HG03354 (cell line): ENCODE measurements at regions not wholly inside any gene's neighbourhood (a gene's known extent, or its start where the extent isn't known, plus 50 kb on each side); places are given as distances from the start of the nearest gene placed in this dataset.

Source experiments
- ATAC-seq: cut with Tn5 transposase; IDR thresholded peaks from one replicate; pipeline ENCODE4 v1.9.1; 2021; ENCODE audit warnings: mild to moderate bottlenecking; ENCODE audit not compliant: unreplicated experiment, poor library complexity, severe bottlenecking

DNA sequence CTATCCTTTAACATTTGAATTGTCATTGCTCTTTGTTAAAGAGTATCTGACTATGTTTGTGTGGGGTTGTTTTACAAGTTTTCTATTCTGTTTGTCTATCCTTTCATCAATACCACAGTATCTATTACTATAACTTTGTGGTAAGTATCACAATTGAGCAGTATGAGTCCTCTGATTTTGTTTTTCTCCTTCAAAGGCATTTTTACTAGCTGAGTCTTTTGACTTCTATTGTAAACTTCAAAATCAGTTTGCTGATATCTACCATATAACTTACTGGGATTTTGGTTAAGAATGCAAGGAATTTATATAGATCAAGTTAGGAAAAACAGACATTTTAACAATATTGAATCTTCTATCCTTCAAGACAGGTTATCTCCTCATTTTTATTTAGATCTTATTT is 789.8 kb upstream of the PTPRD start:
- ATAC-seq: no peak

DNA sequence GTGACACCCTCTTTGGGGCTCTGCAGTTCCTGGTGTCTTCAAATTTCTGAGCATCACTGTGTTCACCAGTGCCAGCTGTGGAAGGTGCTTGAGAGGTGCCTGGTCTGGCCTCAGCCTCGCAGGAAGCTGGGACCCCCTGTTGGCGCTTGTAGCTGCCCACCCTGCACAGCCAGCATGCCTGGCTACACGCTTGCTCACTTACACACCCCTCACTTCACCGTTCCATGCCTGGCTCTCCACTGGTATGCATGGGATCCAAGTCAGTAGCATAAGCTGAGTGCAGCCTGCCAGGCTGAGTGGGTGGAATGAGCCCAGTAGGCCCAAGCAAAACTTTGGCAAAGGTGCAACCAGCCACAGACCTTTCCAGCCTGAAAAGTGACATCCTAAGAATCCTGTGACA is 801.4 kb upstream of the PTPRD start:
- no peak for ATAC-seq

DNA sequence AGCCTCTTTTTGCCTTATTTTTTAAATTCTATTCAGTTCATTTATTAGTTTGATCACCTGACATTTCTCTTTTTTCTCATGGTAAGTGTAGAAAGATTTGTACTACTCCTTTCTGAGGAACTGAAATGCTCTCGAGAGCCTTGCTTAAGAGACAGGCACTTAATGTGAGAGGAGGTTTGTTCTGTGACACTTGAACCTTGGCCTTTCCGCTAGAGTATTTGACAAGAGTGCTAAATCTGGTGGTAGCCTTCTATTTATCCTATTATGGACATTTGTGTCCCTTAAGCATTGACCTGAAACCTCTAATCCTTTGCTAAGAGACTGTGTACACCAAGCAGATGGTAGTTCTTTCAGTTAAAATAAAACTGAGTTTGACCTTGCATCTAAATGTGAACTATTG is 805.0 kb upstream of the PTPRD start:
- no peak for ATAC-seq

DNA sequence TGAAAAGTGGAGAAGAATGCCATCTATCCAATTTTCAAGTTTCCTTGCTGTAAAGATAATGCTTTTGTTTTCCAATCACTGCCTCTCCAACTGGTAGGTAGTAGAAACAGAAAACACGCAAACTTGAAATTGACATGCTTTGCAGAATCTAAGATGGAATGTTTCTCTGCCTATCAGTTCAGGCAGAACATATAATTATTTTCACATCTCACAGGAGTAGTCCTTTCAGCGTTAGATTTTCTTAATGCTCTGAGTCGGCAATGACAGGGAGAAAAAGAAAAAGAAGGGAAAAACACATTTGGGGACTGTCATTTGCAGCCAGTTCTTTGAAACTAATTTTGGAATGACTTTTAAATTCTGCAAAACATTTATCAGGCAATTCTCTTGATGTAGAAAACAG is 818.7 kb upstream of the PTPRD start:
- ATAC-seq: no peak

DNA sequence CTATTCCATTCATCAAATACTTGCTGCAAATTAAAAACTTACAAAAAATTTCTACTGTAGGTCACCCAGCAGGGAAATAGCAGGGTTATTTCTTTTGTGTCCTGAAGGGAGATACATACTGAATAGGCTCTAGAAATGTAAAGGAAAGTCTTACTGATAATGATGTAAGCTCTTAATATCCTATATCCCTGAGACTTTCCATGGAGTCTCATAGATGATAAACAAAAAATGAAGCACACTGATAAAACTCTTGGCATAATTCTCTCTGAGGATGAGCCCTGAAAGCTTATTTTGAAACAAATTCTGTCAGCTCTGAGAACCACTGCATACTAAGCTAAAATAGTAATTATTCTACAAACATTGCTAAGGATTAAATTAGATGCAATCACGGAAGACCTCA is 819.6 kb upstream of the PTPRD start:
- no peak for ATAC-seq

DNA sequence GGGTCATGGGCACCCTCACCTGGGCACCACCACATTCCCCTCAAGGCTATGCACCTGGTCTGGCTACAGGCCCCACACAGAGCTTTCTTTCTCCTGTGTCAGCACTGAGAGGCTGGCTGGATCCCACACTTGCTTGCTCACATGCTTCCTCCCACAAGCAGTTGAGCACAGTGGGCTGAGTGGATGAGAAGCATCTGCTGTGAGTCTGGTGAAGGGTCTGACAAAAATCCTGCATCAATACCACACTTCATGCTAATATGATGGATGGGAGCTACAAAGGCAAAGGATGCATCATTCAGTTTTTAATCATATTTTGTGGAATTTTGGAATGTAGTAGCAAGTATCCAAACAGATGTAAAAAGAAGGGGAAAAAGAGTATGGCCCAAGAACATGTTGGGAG is 830.8 kb upstream of the PTPRD start:
- ATAC-seq: no peak

DNA sequence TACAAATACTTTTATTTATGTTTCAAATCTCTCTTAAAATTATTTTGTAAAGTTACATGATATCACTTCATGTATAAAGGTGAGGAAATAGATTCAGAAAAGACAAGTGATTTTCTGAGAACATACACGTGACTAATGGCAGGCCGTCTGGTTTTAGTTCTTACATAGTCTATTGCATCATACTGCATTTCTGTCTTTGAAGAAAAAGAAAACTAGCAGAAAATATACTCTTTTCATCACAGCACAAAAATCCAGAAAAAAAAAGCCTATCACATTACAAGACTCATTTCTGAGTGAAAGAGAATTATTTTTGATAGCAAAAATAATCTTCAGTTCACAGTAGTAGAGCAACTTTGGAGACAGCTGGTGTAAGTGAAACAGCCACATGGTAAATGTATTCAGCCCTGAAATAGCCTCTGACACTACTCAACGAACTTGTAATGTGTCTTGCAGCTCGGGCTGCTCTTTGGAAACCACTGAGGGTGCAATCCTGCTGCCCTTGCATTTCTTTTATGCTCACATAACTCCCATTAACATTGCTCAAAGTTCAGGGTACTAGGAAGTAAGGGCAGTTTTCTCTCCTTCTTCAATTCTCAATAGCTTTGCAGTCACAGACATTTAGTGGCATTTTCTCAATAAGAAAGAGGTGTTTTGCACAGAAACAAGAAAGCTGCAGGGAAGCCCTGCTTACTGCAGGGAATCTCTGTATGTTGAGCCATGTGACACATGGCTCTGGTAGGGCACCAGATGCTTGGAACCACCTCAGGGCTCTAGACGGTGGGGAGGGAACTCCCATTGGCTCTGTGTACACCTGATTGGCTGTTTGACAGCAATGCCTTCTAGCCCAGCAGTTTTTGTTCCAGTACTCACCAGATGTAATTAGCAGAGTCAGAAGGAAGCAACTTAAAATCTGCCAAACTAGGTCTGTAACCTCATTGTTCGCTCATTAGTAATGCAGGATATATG is 845.3 kb upstream of the PTPRD start:
- ATAC-seq: no peak

DNA sequence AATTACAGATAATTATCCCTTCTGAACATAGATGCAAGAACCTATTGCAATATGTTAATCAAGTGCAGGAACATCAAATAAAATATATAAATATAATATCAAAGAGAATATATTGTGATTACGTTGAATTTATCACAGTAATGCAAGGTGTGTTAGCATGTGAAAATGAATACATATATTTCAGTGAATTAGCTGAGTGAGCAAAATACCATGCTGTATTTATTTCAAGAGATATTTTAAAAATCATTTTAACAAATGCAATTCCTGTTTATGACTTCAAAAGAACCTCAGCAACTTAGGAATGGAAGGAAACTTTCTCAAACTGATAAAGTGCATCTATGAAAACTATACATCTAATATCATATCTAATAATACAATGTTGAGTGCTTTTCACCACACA is 856.9 kb upstream of the PTPRD start:
- ATAC-seq: no peak

DNA sequence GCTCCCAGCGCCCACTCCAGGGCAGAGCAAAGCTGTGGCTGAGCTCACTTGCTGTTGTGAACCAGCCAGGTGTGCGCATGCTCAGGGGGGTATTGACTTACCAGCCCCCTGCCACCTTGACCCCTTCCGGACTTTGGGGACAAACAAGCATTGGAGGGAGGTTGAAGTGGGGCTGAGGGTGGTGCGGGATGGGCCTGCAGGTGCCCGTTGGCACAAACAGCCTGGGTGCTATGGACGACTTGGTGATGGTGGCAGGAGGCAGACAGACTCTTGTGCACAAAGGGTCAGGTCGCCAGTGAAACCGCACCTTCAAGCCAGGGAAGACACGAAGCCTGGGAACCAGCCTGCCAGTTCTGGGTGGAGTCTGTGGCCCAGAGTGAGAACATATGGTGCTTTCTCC is 858.5 kb upstream of the PTPRD start:
- no peak for ATAC-seq

DNA sequence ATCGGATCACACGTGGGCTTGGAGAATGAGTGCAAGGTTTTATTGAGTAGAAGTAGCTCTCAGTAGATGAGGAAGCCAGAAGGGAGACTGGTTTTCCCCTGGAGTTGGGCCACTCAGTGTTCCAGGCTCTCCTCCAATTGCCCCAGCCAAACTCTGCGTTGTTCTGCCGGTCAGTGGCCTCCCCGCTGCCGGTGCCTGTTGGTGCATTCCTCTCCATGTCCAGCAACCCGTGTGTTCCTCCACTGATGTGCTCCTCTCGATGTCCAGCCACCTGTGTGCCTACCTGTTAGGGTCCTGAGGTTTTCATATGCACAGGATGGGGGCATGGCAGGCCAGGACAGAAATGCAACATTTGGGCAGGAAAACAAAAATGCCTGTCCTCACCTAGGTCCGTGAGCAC is 888.0 kb upstream of the PTPRD start:
- no peak for ATAC-seq

DNA sequence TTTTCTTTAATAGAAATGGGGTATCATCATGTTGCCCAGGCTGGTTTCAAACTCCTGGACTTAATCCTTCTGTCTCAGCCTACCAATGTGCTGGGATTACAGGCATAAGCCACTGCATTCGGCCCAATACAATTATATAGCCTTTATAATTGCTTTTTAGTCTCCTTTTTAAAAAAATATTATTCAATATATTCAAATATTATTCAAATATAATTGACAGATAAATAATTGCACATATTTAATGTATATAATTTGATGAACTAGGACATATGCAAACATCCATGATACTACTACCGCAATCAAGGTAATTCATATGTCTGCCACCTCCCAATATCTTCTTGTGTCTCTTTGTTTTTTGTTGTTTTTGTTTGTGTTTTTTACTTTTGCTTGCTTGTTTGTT is 894.2 kb upstream of the PTPRD start:
- ATAC-seq: no peak

DNA sequence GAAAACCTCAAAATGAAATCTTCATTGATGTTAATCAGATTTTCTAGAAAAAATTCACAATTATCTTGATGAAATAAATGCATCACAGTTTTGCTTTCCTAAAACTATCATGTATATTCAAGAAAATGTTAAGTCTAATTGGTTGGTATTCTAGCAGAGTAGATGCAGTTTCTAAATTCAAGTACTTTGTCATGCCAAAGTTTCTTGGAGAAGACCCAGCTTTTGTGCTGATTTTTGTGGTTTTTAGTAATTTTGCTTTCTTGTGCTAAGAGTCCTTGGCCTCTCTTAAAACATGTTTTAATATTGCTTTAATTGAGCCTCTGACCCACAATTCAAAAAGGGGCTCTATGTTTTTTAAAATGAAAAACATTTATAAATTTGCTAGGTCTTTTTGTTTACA is 924.8 kb upstream of the PTPRD start:
- no peak for ATAC-seq

DNA sequence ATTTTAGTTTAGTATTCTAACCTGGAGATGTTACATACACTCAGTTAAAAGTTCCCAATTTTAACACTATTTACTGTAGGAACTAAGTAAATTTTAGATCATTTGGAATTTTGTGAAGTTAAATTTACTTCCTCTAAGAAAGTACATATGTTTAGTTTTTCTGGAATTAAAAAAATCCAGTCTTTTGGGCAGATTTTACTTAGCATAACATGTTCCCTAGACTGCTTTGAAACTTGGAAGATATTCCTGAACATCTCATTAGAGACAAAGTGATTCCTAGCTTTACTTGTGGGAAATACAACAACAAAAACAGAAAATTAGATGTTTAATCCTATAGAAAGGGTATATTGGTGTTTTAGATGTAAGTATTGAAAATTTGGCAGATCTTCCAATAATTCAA is 930.0 kb upstream of the PTPRD start:
- ATAC-seq: no peak

DNA sequence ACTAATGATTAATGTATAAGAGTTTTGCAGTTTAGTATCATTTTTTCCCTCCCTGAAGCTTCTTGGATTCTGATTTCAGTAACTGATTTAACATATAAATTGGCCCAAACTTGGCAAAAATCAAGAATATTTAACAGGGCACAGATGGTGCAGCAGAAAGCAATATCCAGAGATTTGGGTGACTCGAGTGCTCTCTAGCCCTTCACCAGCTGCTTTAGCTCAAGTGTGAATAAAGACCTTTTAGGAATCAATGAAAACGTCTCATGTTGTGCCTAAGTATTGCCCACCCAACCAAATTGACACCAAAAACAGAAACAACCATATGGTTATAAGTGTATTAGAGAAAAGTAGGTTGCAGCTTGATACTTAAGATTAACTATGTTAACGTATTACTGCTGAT is 933.4 kb upstream of the PTPRD start:
- no peak for ATAC-seq

DNA sequence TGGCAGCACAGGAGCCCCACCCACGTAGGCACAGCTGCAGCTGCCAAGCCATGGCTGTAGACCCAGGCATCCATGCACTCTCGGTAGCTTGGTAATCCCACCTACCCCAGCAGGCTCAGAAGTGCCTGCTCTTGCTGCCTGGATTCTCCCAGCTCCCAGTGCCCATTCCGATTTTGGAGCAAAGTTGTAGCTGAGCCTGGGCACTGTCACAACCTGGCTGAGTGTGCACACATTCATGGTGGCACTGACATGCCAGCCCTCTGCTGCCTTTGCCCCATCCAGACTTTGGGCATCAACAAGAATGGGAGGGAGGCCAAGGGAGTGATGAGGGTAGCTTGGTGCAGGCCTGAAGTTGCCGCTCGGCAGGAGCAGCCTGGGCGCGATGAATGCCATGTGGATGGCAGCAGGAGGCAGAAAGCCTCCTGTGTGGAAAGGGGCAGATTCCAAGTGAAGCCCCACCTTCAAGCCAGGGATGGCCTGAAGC is 936.6 kb upstream of the PTPRD start:
- no peak for ATAC-seq

DNA sequence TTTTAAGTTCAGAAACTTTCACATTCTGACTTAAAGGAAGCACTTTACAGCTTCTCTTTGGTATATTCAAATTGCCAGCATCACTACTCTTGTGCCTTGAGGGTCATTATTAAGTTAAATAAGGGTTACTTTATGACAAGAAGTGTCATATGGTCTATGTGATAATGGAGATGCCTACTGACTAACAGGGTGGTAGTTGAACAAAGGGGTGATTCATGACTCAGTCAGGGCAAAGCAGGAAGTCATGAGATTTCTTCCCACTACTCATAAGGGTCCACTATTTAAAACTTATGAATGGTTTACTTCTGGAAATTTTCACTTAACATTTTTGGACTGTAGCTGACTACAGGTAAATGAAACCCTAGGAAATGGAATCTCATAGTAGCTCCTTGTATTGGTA is 938.3 kb upstream of the PTPRD start:
- no peak for ATAC-seq

DNA sequence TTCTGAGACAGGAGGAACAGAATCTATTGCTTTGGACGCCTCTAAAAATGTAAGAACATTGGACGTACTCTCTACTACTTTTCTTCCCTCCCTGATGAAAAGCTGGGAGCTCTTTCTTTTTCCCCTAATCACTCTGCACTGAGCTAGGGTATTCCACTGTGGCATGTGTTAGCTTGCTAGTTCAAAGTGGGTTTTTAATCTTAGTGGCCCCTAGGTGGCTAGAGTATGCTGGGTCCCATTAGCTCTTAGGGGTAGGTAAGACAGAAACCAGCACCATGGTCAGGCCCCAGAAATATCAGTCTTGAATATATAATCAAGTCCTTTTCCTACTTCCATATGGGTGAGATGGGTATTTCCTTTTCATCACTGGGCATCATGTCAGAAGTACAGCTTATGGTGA is 945.2 kb upstream of the PTPRD start:
- no peak for ATAC-seq

DNA sequence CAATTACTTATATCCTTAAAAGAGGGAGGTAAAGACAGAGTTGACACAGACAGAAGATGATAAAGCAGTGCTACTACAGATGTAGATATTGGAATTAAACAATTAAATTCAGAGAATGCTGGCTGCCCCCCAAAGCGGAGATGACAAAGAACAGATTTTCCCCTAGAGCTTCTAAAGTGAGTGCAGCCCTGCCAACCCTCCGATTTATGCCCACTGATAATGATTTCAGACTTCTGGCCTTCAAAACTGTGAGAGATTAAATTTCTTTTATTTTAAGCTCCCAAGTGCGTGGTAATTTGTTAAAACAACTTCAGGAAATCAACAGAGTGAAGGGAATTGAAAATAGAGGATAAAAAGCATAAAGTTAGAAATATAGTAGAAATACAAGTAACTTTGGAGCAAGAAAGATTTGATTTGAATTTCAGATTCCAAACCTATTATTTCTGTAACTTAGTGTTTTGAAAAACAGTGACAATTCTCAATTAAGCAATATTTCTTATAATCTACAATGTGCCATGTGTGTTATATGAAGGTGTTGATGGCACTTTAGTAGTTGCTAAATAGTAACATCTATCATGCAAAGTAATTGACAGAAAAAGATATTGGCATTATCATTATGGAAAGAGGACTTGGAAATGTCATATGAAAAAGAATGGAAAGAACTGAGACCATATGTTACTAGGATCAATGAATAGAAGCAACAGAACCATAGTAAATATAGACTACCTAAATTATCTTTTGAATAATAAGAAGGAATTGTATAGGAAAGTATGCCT is 946.4 kb upstream of the PTPRD start:
- no peak for ATAC-seq

DNA sequence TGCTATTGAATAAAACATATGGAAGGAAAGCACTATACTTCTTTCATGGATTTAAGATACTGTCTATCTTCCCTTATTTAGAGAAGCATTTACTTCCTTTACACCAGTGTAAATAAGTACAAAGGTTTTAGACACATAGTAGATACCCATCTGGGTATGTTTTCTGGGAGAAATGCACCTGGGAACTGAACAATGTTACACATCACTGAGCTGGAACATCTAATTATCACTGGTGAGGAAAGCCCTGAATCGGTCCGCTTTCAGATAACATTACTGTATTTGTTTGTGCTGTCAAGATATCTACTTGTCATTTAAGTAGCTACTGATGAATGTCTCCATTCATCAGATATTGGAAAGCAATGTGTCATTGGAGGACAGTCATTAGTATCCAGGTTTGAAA is 964.7 kb upstream of the PTPRD start:
- no peak for ATAC-seq

DNA sequence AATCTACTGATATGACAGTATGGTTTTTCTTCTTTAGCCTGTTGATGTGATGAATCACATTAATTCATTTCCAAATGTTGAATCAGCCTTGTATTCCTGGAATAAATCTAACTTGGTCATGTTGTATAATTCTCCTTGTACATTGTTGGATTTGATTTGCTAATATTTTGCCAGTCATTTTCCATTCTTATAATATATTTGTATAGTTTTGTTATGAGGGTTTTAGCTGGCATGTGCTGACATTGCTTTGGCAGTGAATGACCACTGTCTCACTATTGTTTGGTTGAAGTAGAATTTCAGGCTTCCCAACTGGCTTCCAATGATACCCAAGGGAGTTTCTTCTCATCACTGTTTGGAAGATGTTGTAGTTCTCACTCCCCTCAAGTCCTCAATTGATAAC is 983.0 kb upstream of the PTPRD start:
- no peak for ATAC-seq

DNA sequence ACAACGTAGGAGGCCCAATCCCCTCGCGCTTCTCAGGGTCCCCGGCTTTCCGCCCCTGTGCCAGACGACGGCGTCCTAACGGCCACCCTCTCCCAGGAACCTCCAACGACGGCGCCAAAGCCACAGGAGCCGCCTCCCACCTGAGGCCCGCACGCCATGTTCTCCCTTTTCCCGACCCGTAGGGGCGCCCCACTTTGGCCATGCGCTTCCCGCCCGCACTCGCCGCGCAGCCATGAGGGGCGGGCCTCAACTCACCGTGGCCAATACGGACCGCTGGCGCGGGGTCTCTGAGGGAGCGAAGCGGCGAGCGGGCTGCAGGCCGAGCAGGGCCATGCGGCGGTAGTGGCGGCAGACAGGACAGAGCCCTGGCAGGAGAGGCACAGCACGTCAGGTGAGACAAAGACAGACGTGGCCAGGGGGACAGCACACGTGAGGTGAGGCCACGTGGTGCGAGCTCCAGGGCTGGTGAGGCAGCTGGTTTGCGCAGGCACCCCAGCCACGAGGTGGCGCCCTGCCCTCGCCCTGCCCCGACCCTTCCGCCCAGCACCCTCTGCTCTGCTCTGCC is 1005.5 kb upstream of the PTPRD start:
- ATAC-seq: no peak
